ENCODE measurements at regions not wholly inside any gene's neighbourhood (a gene's known extent, or its start where the extent isn't known, plus 50 kb on each side); places are given as distances from the start of the nearest gene placed in this dataset.

DNA sequence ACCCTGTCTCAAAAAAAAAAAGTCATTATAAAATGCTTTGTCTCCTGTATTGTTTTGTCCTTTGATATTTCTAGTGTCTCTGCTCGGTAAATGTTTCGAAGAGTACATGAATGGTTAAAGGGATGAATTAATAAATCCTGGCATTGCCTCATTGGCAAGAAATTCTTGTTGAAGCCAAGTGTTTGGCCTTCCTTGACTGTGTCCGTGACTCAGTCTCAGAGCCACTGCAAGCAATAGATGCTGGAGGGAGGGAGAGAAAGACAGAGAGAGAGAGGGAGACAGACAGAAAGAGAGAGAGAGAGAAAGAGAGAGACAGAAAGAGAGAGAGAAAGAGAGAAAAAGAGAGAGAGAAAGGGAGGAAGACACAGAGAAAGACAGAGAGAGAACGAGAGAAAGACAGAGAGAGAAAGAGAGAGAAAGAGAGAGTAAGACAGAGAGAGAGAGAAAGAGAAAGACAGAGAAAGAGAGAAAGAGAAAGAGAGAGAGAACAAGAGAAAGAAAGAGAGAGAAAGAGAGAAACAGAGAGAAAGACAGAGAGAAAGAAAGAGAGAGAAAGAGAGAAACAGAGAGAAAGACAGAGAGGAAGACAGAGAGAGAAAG lies 72.5 kb upstream of the RXRA start:
- no peak overlapping the region for H3K4me3 ChIP-seq (ENCODE audit: low read depth, low read length)
- TF ChIP-seq, protein P1, sequence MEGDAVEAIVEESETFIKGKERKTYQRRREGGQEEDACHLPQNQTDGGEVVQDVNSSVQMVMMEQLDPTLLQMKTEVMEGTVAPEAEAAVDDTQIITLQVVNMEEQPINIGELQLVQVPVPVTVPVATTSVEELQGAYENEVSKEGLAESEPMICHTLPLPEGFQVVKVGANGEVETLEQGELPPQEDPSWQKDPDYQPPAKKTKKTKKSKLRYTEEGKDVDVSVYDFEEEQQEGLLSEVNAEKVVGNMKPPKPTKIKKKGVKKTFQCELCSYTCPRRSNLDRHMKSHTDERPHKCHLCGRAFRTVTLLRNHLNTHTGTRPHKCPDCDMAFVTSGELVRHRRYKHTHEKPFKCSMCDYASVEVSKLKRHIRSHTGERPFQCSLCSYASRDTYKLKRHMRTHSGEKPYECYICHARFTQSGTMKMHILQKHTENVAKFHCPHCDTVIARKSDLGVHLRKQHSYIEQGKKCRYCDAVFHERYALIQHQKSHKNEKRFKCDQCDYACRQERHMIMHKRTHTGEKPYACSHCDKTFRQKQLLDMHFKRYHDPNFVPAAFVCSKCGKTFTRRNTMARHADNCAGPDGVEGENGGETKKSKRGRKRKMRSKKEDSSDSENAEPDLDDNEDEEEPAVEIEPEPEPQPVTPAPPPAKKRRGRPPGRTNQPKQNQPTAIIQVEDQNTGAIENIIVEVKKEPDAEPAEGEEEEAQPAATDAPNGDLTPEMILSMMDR (IDR thresholded peaks at IDR 0.05; ENCODE audit: insufficient read depth, low read length) = no peak
- peak; percentile 42 for DNase-seq (ENCODE audit: low read depth)

DNA sequence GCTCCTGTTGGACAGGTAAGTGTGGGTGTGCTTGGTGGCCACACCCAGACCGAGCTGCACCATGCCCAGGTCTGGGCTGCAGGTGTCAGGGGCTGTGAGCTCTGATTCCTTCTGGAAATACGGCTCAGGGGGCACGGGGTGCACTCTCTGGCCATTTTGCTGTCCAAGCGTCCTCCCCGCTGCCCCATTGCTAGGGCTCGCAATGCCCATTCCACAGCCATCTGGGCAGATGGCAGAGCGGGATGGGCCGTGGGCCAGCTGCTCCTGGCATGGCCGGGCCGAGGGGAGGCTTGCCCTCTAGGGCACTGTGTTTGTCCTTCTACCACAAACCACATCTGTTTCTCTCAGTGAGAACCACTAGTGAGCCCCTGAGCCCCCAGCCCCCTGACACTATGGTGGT lies 67.9 kb upstream of the RXRA start:
- TF ChIP-seq, protein P1 (IDR thresholded peaks at IDR 0.05; ENCODE audit: insufficient read depth, low read length) = no peak
- no peak for DNase-seq (ENCODE audit: low read depth)
- H3K4me3 ChIP-seq (ENCODE audit: low read depth, low read length) = no peak overlapping the region

DNA sequence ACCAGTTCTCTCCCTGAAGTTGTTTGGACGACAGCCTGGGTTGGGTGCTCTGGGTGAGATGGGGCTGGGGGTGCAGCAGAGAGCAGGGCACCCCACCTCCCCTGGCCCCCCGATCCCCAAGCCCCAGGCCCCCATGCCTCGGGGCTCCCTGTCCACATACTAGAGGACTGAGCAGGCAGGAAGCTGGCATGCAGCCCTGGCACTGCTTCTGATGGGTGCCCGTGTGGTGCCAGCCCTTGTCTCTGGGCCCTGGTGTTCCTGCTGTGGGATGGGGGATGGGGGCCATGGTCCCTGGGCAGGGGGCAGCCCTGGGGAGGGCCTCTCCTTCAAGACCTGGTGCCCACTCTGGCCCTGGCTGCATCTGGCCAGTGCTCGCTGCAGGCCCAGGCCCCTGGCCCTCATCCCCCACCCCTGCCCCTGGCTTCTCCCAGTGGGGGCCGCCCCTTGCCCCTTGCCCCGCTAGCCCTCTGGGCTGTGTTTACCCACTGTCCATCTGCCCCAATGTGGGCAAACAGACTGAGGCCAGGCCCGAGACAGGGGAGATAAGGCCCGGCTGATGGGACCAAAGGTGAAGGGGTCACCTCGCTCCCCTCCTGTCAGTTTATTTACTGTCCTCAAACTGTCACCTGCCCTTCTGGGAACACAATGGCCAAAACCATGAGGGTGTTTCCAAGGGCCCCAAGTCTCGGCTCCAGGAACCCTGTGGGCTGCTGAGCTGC lies 67.3 kb upstream of the RXRA start:
- H3K4me3 ChIP-seq (ENCODE audit: low read depth, low read length) = no peak overlapping the region
- DNase-seq (ENCODE audit: low read depth) = no peak
- TF ChIP-seq, protein P1 (IDR thresholded peaks at IDR 0.05; ENCODE audit: insufficient read depth, low read length) = no peak

DNA sequence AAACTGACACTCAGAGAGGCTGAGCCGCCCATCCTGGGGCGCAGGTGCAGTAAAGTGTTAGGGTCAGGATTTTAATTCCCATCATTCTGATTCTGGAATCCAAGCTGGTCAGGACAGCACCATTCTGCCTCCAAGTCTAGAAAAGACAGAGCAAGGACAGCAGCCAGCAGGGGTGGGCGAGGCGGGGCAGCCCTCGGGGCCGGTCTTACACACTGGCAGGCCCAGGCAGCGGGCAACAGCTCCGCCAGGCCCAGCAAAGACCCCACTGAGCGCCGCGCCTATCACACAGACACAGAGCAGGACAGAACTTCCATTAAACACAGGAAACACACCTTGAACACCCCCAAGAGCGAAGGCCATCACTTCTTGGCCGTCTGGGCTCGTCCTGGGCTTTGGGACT lies 66.5 kb upstream of the RXRA start:
- no peak for DNase-seq (ENCODE audit: low read depth)
- TF ChIP-seq, protein P1 (IDR thresholded peaks at IDR 0.05; ENCODE audit: insufficient read depth, low read length) = no peak
- H3K4me3 ChIP-seq (ENCODE audit: low read depth, low read length) = no peak overlapping the region

DNA sequence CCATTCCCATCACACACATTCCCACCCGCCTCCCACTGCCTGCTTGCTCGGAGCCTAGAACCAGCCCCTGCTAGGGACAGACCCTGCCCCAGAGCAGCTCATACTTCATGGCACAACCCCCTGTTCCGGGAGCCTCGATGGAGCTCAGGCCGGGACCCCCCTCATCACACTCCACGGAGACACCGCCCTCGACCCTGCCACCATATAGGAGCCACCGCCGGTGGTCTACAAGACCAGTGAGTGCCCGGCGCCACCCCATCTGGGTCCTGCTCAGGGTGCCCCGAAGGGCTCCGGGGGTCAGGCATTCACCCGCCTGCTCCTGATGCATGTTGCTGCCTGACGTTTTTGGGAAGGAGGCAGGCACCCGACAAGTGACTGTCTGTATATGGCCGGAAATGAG lies 65.5 kb upstream of the RXRA start:
- H3K4me3 ChIP-seq (ENCODE audit: low read depth, low read length) = no peak overlapping the region
- no peak for DNase-seq (ENCODE audit: low read depth)
- TF ChIP-seq, protein P1 (IDR thresholded peaks at IDR 0.05; ENCODE audit: insufficient read depth, low read length) = no peak

DNA sequence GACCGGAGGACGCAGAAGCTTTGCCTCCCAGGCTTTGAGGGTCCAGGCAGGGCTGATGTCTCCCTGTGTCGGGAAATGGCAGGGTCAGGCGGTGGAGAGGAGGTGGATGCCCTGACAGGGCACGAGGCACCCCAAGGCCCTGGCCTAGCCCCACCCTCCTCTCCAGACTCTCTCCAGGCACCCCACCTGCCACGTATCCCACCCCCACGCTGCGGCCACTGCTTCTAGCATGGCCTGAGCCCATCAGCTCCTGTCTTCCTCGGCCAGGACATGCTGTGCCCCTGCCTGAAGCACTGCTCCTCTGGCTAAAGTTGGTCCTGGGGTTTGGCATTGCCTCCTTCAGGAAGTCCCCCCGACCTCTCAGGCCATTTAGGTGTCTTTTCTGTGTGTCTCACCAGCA lies 64.2 kb upstream of the RXRA start:
- no peak for DNase-seq (ENCODE audit: low read depth)
- TF ChIP-seq, protein P1 (IDR thresholded peaks at IDR 0.05; ENCODE audit: insufficient read depth, low read length) = no peak
- no peak overlapping the region for H3K4me3 ChIP-seq (ENCODE audit: low read depth, low read length)
